ENCODE measurements at regions not wholly inside any gene's neighbourhood (a gene's known extent, or its start where the extent isn't known, plus 50 kb on each side); places are given as distances from the start of the nearest gene placed in this dataset.
A peak's percentile ranks its signal among the peaks of the same experiment; 100 is the strongest.
"Not testable (repeated sequence)": the region's sequence is repeated elsewhere in the genome, so short reads cannot be mapped to it uniquely, and the experiment has no call there.

GRCh38 chr2:242010252-242011166 is 141.0 kb downstream of the RTP5 start:
- DNase-seq, result not testable (repeated sequence)

DNA sequence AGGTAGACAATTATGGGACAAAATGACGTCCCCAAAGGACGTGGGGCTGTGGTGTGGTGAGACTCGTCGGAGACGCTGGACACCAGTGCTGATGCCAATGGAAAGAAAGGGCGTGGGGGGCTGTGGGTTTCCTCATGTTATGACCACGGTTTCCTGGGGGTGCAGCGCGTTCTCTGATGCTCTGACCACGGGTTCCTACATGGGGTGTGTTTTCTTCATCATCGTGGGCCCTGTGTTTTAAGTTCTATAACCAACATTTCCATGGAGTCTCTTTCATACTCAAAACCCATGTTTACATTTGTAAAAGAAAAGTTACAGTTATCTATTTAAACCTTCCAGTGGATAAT is 141.6 kb downstream of the RTP5 start:
- DNase-seq, result peak; percentile 10

- no peak for DNase-seq
These were observed 142.0 kb downstream of the RTP5 start for GRCh38 chr2:242011516-242011915.

DNA sequence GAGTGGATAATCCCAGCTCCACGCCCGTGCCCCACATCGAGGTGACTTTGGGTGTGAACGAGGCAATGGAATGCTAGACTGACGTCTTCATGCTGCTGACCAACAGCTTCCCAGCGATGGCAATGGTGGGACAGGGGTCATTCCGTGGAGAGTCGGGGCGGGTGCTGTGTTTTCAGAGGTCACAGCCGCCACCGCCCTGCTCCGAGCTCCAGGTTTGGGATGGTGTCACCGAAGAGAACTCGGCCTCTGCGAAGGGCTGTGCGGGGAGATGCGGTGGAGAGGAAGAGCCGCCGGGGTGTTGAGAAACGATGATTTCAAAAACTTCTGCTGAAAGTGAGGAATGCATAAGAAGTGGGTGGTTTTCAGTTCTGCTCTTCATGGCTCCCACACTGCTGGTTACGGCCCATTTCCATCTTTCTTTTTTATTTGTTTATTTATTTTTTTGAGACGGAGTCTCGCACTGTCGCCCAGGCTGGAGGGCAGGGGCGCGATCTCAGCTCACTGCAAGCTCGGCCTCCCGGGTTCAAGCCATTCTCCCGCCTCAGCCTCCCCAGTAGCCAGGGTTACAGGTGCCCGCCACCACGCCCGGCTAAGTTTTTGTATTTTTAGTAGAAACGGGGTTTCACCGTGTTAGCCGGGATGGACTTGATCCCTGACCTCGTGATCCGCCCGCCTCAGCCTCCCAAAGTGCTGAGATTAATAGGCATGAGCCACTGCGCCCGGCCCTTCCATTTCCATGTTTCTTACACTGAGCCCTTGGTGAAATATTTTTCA is 142.6 kb downstream of the RTP5 start:
- no peak for DNase-seq

- no peak for DNase-seq
These were observed 143.6 kb downstream of the RTP5 start for GRCh38 chr2:242012956-242013764.

GRCh38 chr2:242013771-242014170 is 144.2 kb downstream of the RTP5 start:
- no peak for DNase-seq

GRCh38 chr2:242015108-242016065 is 145.9 kb downstream of the RTP5 start:
- no peak for DNase-seq

DNA sequence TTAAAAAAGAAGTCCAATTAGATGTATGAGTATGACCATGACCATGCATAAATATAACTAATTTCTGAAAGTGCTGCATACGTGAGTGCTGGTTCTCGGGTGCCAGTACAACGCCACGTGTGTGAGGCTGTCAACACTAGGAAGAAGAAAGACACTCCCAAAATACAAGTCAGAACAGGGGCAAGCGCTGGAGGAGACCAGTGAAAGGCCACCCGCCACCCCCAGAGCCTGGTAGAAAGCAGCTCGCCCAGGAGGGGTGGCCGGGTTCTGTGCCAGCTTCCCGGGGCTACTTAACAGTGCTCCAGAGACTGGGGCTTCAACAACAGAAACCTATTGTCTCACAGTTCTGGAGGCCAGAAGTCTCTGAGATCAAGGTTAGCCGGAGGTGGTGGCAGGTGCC is 147.6 kb downstream of the RTP5 start:
- no peak for DNase-seq

DNA sequence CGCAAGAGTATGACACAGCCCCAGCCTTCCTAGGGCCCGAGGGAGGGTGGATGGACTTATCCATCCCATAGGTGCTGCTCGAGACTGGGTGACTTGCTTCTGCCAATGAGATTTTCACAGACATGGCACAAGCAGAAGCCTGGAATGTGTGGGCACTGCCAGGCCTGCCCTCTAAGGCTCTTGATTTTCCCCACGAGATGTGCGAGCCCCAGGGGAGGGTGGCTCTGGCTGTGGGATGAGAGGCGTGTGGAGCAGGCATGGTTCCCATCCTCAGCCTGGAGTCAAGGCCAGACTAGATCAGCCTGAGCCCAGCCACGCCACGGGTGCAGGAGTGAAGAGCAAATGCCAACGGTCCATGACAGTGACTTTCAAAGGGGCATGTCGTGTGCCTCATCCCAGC is 148.9 kb downstream of the RTP5 start:
- DNase-seq, result not testable (repeated sequence)

DNA sequence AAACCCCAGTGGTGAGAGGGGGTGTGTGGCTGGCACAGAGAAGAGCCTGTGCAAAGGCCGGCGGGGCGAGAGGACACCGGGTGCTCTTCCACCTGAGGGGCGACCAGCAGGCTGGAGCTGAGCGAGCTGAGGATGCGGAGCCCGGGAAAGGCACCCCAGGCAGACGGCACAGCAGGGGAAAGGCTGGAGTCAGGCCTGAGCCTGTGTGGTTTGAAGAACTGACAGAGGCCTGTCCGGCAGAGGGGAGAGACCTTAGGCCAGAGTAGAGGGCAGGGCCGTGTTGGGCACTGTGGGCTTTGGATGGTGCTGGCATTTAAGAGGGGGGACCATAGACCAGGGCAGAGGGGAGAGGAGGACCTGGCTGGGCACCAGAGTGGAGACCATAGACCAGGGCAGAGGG is 149.8 kb downstream of the RTP5 start:
- DNase-seq, result no peak

DNA sequence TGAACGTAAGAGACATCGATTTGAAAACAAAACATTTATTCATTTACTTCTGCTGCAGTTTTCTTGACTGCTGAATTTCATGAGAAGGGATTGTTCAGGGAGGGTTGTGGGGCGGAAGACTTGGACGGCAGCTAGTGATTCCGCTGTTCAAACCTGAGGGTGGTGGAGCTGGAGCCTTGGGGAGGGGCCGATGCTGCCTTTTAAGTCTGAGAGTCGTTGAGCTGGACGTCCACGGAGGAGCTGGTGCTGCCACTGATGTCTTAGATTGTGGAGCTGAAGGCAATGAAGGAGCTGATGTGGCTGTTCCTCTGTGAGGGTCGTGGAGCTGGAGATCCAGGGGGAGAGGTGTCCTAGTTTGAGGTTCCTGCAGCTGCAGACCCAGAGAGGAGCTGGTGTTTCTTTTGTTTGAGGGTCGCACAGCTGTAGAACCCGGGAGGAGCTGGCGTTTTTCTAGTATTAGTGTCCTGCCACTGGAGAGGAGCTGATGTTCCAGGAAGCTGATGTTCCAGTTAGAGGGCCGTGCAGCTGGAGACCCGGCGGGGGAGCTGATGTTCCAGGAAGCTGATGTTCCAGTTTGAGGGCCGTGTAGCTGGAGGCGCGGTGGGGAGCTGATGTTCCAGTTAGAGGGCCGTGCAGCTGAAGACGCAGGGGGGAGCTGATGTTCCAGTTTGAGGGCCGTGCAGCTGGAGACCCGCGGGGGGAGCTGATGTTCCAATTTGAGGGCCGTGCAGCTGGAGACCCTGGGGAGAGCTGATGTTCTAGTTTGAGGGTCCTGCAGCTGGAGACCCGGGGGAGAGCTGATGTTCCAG is 150.9 kb downstream of the RTP5 start:
- no peak for DNase-seq

DNA sequence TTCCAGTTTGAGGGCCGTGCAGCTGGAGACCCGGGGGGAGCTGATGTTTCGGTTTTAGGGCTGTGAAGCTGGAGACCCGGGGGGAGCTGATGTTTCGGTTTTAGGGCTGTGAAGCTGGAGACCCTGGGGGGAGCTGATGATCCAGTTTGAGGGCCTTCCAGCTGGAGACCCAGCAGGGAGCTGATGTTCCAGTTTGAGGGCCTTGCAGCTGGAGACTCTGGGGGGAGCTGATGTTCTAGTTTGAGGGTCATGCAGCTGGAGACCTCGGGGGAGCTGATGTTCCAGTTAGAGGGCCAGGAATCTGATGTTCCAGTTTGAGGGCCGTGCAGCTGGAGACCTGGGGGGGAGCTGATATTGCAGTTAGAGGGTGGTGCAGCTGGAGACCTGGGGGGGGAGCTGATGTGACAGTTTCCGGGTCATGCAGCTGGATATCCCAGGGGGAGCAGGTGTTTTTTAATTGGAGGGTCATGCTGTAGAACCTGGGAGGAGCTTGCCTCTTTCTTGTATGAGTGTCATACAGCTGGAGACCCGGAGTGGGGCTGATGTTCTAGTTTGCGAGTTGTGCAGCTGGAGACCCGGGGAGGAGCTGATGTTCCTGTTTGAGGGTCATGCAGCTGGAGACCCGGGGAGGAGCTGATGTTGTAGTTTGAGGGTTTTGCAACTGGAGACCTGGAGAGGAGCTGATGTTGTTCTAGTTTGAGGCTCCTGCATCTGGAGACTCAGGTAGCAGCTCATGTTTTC is 153.2 kb downstream of the RTP5 start:
- no peak for DNase-seq

- DNase-seq, result no peak
These were observed 155.3 kb downstream of the RTP5 start for GRCh38 chr2:242024751-242025355.

GRCh38 chr2:242027676-242028450 is 158.3 kb downstream of the RTP5 start:
- no peak for DNase-seq

GRCh38 chr2:242029422-242030225 is 160.1 kb downstream of the RTP5 start:
- no peak for DNase-seq

DNA sequence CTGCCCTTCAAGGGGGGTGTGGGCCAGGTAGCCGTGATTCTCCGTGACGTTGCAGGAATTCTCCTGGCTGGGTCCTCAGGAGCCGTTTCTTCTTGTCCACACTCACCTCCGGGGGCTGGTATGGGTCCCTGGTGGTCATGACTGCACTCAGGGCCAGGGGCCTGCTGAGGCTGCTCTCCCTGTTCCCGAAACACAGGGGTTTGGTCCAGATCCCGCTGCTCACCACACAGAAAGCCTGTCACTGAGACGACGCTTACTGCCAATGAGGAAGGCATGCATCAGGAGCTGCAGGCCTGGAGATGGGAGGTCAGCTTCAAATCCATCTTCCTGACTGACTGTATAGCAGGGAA is 160.7 kb downstream of the RTP5 start:
- DNase-seq, result no peak

DNA sequence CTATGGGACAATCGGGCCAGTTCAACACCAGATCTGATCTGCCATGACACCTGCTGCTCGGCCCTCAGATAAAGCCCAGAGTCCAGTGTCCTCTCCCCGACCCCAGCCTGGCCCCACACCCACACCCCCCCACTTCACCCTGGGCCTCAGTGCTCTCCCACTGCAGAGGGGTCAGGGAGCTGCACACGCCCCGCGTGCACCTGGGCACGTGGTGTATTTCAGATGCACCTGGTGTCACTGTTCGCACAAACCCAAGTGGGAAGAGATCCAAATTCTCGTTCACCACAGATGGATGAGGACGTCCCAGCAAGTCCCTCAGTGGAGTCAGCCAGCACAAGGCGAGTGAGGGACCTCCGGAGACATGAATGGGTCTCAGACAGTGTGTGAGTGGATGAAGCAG is 161.3 kb downstream of the RTP5 start:
- no peak for DNase-seq

DNA sequence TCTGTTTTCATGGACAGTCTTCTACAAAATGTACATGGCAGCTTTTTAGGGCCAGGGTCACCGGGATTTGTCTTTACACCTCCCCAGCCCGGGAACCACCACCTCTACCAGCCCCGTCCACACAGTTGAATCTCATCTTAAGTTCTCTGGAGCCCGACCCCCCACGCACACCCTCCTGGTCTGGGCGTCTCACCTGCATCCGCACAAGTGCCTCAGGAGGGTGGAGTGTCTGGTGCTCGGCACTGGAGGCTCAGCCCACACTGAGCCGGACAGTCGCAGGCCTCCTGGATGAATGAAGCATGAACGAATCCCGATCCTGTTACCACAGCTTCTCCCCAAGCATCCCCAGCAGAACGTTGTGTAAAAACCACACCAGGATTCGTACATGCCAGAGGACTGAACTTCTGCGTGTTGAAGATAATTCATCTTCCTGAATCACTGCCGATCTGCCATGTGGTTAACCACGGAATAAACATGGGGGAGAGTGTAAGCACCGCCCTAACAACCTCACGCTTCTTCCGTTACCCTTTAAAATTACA is 162.0 kb downstream of the RTP5 start:
- DNase-seq, result peak; percentile 60
